ENCODE measurements at regions not wholly inside any gene's neighbourhood (a gene's known extent, or its start where the extent isn't known, plus 50 kb on each side); places are given as distances from the start of the nearest gene placed in this dataset.

DNA sequence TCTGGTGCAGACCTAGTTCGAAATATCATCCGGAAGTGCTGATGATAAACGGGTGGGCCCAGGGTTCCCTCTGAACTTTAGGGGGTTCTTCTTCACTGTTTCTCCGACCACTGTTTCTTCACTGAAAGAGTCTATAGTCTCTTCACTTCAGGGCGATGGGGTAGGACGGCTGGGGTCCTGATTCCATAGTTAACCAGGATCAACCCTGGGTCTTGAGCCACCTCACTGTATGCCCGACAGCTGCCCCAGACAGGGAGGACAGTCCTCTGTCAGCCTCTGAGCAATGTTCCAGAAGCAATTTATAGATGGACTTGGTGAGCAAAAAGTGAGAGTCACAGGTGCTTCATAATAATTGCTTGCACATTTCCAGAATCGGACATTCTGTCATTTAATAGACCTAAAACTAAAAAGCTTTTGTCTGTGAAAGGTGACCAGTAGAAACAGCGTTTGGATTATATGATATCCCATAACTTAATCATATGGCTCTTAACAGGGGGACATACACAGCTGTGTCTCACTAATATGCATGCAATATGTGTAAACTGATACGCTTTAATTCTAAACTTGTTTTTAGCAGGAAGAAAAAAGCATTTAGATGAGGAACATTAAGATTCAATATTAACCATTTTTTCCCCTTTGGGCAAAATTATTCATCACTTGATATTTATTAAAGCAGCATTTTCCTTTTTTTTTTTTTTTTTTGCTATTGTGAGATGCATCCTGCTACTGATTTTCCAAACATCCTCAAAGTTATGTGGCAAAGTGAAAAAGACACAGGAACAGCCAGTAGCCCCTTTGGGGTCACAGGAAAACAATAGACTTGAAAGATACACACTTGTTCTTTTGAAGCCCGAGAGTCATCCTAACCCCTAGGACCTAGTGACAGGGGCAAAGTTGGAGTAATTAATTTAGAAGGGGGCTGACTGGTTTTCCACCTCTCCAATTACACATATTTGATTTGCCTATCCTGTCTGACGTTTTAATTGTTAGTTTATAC lies 277.0 kb downstream of the ZNF536 start:
- no peak for DNase-seq

DNA sequence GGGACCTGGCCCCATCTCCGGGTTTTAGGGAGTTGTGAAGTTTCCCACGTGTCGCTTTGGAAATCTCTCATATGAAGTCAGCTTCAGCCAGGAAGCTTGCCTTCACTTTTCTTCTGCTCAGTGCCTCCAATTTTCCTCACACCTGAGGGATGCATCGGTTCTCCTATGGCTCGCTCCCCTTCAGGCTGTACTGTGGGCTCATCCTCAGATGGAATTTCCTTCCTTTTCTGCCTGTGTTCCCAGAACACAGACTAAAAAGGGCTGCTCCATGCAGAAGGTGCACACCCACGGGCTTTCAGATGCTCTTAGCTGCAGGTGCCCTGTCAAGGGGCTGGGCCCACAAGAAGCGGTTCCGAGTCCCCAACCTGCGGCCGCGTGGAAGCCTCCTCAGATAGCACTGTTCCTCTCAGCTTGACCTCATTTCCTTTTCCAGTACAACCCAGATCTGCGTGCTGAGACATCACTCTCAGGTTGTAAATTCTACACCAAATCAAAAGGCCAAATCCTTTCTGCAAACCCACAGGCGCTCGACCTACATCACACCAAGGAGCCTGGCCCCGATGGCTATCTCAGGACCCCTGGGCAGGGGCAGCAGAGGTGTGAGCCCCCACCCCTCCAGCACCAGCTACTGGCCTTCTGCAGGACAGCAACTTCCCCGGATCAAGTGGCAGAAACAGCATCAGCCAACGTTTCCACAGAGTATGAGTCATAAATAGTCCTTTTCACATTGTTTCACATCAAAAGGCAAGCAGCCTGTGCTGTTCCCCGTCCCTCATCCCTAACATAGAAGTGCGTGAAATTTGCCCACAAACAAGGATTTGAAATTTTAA lies 275.9 kb downstream of the ZNF536 start:
- DNase-seq, result no peak

DNA sequence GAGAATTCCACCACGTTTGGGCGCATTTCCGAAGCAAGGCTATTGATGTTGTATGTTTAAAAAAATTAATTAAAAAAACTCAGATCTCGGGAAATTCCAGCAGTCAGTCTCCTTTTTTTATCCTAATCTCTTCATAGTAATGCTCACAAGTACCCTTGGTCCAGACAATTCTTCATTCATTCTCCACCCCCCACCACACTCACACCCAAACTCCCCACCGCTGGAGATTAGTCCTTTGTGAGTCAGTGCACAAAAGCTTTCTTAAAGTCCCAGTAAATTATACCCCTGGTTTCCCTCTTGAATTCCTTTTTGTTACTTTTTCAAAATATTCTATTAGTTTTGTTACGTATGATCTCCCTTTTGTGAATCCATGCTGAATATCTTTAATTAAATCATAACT lies 274.6 kb downstream of the ZNF536 start:
- DNase-seq, result no peak

DNA sequence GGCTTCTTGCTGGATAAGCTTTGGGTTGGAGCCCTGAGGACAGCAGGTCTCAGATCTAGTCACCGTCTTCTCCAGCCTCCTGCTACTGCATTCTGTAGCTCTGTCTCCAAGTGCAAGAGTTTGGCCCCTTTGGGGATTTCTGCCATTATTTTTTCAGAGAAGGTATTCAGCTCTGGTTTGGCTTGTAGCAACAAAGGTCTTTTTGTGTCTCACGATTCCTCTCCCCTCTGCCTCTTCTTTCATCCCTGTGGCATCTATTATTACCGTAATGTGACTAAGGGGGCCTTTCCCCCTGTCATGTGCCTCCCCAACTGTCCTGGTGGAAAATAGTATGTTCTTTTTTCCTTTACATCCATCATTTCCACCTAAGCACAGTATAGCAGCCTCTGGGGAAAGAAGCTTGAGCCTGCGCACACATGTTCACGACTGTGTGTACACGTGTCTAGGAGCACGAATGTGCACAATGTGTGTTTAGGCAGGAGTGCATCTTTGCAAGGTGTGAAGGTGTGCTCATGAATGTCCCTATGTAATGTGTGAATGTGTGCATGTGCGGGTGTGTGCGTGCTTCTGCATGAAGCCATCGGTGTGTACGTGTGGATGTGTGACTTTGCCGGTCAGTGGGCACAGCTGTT lies 273.9 kb downstream of the ZNF536 start:
- no peak for DNase-seq

DNA sequence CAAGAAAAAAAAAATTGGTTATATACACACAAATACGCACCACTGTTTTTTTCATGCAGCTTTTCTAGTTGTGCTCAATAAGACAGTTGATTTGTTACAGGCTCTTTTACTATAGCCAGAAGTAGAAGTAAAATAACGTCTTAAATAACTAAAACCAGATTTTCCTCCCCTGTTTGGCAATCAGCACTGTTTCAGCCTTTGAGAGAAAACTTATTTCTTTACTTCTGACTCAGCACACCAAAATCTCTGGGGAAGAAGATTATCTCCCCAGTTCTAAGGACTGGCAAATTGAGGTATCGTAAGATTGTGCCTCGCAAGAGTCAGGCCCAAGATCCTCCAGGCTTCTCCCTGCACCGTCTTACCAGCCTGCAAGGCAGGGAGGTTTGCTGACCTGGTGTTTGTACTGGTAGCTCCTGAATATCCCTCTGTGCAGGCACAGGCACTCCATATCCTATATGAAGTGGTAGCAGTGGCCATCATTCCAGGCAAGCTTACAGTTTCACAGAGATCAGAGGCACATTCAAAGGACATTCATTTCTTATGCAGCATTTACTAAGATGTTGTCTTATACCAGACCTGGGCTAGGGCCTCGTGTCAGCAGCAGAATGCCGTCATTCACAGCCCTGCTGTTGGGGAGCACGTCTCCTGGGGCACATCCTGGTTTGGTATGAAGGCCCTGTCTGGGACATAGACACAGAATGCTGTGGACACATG lies 268.2 kb downstream of the ZNF536 start:
- DNase-seq, result no peak

DNA sequence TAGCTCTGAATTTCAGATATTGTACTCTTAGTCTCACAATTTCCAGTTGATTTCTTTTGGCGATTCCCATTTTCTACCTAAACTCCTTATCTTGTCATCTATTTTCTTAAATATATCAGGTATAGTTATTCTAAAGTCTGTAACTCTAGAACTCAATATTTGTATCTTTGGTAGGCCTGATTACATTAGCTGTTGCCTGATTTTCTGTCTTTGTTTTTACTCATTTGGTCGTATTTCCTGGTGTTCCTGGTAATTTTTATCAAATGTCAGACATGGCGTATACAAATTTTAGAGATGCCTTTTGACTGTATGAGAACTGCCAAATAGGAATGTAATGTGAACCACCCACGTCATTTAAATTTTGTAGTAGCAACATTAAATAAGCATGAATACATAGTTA lies 266.7 kb downstream of the ZNF536 start:
- DNase-seq, result no peak

DNA sequence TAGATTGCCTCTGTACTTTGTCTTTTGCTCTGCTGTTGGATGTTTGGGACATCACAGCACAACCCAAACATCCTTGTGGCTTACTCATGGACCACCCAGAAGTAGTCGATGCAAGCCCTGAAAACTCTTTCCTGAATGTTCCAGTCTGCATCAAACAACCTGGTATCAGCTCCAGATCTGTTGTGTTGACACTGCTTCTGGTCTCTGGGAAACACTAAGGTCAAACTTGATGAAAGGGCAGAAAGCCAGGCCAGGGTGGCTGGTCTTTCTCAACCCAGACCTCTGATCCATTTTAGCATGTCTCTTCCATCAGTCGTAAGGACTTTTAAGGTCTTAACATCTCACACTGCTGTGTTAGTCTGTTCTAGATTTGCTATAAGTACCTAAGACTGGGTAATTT lies 265.7 kb downstream of the ZNF536 start:
- DNase-seq, result no peak

DNA sequence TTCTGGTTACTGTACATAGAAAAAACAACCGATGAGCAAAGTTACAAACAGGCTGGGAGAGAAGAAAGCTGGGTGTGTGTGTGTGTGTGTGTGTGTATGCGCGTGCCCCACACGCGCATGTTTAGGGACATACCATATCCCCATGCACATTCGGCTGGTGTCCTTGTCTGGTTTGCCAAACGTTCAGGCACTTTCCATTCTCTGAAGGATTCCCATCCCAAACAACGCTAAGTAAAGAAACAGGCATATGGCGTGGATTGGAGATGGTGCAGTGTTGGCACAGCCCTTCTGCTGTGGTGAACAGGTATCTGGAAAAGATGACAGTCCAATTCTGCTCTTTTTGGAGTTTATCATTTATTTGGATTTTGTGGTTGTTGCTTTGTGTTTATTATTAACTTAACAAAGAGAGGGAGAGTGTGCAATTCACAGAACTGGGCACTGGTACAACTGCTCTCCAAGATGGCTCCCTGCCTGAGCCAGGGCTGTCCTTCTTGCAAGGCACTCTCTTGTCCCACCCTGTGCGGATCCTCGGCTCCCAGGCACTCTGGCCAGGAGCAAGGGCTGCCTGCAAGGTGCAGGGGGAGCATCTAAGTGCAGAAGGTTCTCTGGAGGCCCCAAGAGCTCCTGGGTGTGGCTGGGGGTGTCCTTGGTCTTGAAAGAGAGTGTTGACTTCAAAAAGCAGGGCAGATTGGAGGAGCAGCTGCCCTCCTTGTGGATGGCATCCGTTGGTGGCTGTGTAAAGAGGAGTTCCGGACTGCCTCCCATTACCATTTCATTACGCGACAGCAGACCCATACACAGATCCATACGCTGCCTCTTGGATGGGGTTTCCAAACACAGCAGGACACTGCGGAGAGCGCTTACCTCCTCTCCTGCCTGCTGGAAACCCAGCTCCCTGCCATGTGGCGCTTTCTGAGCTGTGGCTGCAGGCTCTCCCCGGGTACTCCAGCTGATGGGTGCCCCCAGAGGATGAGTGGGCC lies 263.1 kb downstream of the ZNF536 start:
- no peak for DNase-seq

DNA sequence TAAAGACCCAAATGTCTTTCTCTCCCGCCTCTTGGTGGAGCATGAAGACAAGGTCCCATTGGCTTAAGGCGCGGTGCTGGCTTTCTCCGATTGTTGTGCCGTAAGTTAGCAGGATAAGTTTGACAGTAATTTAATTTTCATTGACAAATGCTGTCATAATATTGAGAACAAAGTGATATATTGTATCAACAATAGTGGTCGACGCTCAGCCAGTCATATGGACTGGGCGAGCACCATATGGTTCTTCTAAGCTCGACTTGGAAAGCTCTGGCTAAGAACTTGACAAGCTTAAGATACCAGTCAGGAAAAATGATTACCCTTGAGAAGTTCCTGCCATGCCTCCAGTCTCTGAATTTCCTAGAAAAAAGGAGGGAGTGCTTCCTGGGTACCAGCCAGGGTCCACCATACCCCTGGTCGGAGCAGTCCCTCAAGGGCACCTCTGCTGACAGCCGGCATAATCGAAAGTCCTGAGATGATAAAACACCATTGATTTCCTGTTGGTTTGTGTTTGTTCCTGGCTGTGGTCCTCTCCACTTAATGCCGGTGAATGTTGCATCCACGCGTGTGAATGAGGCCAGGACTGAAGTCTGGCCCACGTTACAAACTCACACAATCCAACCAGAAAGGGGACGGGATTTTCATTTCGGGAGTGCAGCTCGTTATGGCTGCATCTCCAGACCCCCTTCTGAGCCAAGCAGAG lies 262.1 kb downstream of the ZNF536 start:
- DNase-seq, result no peak

DNA sequence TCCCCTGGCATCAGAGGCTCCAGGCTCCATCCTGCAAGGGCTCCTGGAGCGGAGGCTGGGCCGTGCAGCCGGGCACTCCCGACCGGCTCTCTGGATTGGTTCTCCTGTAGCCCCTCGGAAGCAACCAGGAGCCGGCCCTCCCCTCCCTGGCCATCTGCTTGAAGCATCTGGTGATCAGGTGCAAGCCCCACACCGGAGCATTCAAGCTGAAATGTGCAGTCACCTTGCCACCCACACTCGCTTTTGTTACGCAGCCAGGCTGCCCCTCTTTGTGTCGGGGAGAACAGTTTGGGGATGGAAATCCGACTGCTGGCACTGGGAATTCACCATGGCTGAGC lies 258.8 kb downstream of the ZNF536 start:
- no peak for DNase-seq

DNA sequence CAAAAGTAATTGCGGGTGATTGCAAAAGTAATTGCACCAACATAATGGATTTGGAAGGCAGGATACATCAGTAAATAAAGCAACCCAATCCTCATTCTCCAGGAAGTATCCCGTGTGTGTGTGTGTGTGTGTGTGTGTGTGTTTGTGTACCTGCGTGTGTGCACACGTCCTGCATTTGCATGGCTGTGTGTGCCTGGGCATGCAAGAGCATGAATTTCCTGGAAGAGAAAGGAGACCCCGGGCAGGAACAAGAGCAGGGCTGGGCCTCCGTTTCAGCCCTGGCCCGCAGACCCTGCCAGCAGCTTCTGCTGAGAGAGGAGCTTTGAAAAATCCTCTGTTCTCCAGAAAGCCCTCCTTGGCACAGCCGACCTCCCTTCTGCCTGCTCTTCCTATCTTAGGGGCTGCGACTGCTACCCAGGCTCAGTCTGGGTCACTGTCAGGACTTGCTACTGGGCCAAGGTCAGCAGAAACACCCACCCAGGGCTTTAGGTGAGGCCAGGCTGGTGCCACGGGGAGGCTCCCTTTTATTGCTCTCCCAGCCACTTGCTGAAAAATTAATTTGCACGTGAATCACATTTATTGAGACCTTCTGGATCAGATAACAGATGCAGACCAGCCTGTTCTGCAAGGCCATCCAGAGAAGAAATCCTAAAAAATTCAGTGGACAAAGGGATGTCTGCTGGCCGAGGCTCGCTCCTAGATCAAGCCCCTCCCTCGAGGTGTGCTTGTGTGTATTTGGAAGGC lies 258.3 kb downstream of the ZNF536 start:
- DNase-seq, result no peak

DNA sequence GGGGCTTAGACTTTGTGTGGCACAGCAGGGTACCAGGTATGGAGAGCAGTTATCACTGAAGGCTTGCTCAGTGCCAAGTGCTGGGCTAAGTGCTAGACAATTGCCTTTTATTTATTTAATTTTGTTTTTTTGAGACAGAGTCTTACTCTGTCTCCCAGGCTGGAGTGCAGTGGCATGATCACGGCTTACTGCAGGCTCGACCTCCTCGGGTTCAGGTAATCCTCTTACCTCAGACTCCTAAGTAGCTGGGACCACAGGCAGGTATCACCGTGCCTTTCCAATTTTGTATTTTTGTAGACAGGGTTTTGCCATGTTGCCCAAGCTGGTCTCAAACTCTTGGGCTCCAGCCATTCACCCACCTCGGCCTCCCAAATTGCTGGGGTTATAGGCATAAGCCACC lies 256.9 kb downstream of the ZNF536 start:
- DNase-seq, result no peak

DNA sequence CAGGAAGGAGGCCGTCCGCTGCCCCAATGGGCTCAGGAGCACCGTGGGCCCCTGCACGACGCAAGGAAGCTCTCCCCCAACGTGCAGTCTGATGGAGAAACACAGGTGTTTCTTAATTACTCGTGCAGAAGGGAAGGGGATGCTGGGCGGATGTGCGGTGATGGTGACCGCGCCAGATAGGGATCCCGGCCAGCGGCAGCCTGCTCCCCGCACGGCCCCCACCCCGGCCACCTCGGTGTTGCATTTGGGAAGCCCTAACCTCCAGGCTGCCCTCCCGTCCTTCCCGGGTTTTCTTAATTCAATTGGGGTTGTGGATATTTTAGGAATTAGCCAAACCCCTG lies 254.4 kb downstream of the ZNF536 start:
- no peak for DNase-seq

DNA sequence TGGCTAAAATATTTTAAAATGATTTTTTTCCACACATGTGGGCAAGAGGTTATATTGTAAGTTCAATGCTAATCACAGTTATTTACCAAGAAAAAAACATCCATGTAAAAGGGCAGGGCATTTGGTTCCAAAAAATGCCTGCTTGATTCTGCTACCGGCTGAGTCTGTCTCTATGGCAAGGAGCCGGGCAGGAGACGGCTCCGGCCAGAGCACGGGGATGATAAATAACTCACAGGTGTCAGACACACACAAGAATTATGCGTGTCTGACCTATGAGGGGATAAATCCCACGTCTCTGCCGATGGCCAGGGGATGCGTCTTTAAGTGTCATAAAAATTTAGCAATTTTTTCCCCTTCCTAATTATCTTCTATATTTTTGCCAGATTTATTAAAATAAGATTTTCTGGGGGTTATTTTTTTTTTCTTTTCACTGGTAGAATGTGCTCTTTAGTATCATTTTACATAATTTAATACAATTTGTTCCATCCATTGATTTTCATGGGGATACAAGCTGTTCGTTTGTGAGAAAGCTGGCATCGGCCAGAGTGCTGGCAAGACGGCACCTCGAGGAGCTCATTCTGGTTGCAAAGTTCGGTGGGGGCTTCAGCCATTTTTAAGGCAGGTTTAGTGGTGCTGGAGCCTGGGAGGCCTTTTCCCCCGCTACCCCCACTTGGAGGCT lies 253.9 kb downstream of the ZNF536 start:
- no peak for DNase-seq

DNA sequence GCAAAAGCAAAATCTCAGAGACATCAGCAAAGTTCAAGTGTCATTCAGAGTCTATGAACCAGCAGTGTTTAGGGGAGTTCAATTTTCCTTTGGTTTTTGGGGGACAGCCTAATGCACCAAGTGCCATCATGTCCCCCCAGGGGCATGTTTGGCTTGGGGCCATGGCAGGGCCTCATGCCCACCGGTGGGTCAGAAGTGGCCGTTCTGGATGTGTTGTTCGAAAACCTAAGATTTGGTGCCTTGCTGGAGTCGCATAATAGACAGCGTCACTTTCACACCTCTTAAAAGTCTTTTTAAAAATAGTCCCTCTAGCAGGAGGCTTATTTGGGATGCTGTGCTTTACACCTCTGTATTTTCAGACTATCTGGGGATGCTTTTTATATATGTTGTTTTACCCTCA lies 250.1 kb downstream of the ZNF536 start:
- DNase-seq, result no peak

DNA sequence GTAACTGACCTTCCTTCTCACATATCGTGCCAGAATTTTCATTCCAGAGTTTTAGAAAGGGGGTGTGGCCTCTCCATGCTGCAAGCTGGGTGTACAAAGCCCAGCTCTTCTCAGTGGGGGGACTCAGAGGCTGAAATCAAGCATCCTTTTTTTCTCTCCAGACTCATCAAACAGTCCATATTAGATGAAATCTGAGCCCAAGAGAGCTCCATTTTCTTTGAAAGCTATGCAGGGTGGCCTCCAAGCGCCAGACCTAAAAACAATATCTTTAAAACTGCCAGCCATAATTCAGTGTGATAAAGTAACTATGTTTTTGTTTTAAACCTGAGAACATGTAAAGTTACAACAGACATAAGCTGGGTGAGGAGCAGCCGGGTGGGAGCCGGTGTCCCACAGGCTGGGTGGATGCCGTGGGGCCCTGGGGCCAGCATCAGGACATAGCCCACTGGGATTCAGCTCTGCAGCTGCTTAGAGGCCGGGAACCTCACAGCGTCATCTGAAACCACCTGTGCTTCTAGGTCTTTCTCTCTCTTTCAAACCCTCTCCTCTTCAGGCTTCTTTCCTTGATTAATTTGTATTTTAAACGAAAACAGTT lies 249.2 kb downstream of the ZNF536 start:
- no peak for DNase-seq

DNA sequence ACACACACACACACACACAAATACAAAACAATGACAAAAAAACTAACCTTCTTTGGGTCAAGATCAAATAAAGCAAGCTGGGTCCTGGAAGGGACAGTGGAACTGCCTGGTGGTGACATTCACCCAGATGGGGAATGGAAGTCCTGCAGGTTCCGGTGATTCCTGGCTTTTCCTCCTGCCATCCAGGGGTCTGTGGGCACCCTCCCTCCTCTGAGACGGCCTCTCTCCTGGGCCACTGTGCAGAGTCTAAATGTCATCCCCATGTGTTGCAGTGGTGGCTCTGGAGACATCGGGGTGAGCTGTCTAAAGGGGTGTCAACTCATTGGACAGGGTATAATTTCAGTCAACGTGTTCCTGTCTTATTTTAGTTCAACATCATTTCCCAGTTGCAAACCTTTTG lies 248.2 kb downstream of the ZNF536 start:
- no peak for DNase-seq

DNA sequence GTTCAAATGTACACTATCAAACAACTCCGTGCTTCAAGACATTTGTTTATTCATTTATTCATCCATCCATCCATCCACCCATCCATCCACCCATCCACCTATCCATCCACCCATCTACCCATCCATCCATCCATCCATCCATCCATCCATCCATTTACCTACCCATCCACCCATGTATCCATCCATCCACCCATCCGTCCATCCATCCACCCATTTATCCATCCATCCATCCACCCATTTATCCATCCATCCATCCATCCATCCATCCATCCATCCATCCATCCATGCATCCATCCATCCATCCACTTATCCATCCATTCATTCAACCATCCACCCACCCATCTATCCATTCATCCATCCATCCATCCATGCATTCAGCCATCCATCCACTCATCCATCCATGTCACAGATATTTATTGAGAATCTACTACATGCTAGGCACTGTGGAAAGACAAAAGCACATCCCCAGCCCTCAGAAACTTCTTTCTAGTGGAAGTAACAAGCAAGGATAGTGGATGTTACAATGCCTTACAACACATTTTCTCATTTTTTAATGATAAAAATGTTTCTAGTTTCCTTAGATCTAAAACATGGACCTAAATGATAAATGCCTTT lies 237.6 kb downstream of the ZNF536 start:
- no peak for DNase-seq

DNA sequence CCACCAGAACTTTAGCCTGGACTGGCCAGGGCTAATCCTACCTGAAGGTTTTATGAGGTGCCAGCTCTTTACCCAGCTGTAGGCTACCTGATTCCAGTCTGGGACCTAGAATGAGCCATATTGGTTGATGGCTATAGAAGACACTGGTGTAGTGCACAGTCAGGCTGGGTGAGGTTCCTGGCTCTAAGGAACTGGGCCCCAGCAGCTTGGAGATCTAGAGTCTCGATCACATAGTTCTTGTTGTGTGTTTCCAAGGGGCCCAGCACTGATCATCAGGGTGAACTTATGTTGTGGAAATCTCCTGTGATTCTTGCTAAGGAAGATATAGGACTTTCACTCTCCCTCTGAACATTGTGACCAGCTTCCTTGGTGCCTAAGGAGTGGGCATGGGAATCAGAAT lies 236.3 kb downstream of the ZNF536 start:
- DNase-seq, result no peak
